ENCODE measurements at regions not wholly inside any gene's neighbourhood (a gene's known extent, or its start where the extent isn't known, plus 50 kb on each side); places are given as distances from the start of the nearest gene placed in this dataset.
"Not testable (repeated sequence)": the region's sequence is repeated elsewhere in the genome, so short reads cannot be mapped to it uniquely, and the experiment has no call there.

DNA sequence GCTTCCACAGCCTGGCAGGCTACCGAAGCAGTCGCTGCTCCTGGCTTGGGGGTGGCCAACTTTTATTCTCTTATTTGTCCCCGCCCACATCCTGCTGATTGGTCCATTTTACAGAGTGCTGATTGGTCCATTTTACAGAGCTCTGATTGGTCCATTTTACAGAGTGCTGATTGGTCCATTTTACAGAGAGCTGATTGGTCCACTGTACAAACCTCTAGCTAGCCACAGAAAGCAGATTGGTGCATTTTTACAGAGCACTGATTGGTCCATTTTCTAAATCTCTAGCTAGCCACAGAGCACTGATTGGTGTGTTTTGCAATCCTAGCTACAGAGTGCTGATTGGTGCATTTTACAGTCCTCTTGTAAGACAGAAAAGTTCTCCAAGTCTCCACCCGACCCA, 187.9 kb upstream of the TOM1L1 start:
- DNase-seq (ENCODE audit: low spot score): not testable (repeated sequence)

DNA sequence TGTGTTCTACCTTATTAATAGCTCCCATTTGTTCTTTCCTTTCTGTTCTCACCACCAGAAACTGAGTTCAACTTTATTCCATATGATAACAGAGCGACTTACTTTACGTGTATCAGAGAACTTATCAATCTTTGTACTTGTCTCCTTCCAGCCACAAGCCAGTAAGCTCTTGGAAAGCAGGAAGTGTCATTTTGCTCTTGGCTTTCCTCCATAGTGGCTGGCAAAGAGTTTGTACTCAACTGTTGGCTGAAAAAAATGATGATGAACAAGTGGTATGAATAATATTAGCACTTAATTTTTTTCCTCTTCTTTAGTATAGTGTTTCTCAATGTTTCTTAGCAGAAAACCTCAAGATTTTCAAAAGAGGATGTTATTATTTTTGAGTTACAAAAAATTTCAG, 182.4 kb upstream of the TOM1L1 start:
- DNase-seq (ENCODE audit: low spot score): no peak

DNA sequence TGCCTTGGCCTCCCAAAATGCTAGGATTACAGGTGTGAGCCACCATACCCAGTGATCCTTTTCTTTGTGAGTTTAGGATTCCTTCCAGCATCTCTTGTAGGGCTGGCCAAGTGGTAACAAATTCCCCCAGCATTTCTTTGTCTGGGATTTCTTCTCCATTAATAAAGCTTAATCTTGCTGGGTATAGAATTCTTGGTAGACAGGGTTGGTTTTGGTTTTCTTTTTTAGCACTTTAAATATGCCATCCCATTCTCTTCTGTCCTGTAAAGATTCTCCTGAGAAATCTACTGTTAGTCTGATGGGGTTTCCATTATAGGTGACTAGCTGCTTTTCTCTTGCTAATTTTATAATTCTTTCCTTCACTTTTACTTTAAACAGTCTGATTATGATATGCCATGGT, 173.0 kb upstream of the TOM1L1 start:
- DNase-seq (ENCODE audit: low spot score): no peak

DNA sequence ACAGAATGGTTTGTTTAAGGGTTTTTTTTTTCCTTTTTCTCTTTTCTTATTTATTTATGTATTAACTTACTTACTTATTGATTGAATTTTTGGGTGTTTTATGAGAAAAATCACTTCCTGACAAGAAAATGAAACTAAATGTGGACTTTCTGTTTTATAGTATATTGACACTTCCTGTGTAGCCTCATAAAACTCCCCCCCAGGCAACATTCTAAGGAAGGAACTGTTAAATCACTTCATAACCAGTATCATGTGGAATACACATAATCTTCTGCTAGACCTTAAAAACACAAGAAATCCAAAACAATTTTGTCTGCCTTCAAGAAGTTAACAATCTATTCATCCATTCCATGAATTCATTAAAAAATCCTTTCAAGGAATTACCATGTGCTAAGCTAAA, 164.1 kb upstream of the TOM1L1 start:
- no peak for DNase-seq (ENCODE audit: low spot score)

DNA sequence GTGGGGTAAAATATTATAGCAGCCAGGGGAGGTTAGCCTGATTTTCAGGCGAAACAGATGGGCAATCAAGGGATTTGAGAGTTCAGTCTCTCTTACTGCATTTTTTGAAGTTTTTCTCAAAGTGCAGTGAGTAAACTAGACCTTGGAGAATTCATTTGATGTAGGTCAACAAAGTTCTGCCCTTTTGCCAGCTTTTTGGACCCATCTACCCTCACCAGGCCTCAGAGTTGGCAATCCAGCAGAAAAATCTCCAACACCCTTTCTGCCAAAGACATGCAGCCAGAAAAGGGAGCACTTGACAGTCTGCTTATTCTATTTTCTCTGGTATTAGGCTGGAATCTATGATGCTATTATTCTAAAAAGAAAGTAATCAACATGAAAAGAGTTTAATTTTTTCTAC, 162.2 kb upstream of the TOM1L1 start:
- DNase-seq (ENCODE audit: low spot score): no peak

DNA sequence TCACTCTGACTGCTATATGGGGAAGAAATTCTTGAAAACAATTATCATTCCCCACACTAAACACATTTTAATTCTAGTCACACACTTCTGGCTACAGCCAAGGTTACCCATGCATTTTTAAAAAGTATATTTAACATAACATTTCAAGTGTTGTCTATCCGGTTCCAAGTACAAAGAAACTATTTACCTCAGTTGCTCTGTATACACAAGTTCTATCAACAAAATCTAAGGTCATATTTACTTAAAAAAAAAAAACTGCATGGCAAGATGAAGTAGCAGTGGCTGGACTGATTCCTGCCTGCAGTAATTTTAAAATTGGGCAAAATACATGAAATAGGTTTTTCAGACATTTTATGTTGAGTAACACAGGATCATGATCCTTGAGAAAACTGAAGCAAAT, 155.9 kb upstream of the TOM1L1 start:
- DNase-seq (ENCODE audit: low spot score): no peak

DNA sequence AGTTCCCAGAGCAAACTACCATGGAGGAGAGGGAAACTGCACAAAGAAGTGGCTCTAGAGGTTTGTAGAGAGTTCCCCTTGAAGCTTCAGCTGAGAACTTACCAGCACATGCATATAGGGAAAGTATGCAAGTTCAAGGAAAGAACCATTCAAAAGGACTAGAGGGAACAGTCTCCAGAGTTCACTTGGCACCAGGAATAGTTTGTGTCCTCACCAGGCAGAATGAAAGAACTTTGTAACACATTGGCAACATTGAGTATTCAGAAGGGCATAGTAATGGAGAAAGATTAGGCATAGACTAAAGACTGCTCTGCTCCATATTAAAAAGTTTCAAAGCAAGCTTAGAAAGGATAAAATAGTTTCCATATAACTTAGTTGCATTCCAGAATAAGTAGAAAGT, 155.4 kb upstream of the TOM1L1 start:
- no peak for DNase-seq (ENCODE audit: low spot score)

DNA sequence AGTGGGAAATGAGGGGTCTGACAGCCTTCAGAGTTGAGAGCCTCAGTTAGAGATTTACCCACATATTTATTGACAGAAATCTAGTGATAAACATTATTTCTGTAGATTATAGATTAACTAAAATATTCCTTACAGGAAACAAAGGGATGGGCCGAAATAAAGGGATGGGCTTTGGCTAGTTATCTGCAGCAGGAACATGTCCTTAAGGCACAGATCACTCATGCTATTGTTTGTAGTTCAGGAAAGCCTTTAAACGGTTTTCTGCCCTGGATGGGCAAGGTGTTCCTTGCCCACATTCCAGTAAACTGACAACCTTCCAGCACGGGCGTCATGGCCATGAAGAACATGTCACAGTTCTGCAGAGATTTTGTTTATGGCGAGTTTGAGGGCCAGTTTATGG, 154.8 kb upstream of the TOM1L1 start:
- DNase-seq (ENCODE audit: low spot score): no peak

DNA sequence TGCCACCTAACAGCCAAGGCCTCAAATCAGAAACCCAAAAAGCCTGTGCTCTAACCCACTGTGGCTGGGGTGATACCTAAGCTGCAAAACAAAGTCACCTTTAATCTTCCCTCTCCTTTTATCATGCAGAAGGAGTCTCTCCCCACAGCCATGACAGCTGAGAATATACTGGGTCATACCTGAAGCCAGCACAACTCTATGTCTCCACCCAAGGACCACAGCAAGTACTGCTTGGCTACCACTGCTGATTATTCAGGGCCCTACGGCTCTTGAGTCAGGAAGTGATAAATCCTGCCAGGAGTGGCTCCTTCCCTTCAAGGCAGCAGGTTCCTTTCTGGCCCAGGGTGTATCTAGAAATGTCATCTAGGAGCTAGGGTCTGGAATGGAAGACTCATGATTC, 151.5 kb upstream of the TOM1L1 start:
- DNase-seq (ENCODE audit: low spot score): peak; percentile 50

DNA sequence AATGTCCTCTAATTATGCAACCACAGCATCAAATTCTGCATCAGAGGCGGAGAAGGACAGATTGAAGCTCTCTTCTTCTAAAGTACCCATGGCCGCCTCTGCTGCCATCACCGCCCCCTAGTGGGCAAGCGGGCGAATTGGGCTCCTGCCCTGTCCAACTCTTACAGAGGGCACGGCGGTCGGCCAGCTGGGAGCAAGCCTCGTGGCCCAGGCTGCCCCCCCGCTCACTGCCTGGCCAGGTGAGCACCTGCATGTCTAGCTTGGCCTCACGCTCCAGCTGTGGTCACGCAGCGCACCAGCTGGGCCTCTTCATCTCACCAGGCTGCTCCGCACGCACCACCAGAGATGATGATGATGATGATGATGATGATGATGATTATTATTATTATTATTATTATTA, 146.1 kb upstream of the TOM1L1 start:
- peak; percentile 12 for DNase-seq (ENCODE audit: low spot score)

DNA sequence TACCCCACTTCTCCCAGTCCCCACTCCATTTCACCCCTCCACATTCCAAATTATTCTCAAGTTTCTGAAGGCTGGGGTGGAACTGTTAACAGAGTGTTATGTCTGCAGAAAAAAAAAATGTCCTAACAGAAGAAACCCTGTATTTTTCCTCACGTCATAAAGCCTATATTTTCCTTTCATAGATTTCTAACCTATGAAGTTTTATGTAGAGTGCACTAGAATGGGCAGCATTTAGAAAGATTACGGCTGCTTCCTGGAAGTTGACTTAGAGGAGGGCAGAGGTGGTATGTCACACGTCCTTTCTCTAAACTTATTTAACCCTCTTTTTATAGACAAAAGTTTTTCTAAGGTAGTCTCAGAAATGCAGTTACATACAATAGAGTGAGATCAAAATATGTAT, 139.8 kb upstream of the TOM1L1 start:
- DNase-seq (ENCODE audit: low spot score): no peak

DNA sequence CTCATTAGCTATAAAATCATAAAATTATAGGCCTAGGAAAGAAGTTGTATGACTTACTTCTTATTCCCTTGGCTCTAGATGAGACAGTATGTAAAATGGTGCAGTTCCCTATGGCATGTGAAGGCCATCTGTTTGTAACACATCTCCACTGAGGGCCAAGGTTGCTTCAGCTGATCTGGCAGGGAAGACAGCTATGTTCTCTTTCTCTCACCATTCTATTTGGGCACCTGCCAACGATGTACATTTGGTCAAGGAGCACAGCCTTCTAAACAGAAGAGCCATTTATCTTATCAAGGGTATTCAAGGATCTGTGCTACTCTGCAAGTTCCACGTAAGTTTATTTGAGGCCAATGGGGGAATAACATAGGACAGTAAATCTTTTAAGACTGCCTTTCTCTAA, 129.8 kb upstream of the TOM1L1 start:
- no peak for DNase-seq (ENCODE audit: low spot score)

DNA sequence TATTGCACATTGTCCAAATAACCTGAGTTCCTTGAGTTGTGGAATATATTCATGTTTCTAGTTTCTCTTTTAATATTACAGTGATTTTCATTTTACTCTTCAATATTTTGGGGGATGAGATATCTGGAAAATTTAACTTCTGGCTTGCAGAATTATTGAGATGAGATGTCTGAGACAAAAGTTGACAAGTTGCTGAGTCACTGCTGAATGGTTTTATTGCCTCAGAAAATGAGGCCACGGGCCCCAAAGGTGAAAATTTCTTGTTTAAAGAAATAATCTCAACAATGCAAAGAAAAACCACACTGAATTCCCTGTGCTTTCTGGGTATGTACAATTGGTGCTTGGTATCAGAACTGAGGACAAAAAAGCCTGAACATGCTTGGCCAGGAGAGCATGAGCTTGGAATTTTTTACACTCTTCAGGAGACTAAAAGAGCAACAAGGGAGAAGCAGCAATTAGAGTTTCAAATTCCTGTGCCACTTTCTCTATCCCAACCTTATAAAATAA, 129.2 kb upstream of the TOM1L1 start:
- no peak for DNase-seq (ENCODE audit: low spot score)

DNA sequence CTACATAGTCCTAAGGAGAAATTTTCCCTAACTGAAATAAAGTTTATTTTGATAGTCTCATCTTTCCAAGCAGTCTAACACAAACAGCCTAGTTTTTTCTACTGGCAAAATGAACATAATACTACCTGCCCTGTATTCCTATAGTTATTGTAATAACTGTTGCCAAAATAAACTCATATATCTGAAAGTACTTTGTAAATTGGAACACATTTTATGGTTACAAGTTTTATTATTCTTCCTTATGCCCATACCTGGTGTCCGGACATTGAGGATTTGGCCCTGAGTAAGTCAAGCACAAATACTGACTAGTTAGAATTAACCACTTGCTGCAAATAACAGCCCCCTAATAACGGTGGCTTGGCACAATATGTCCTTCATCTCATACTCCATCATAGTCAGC, 120.4 kb upstream of the TOM1L1 start:
- DNase-seq (ENCODE audit: low spot score): no peak

DNA sequence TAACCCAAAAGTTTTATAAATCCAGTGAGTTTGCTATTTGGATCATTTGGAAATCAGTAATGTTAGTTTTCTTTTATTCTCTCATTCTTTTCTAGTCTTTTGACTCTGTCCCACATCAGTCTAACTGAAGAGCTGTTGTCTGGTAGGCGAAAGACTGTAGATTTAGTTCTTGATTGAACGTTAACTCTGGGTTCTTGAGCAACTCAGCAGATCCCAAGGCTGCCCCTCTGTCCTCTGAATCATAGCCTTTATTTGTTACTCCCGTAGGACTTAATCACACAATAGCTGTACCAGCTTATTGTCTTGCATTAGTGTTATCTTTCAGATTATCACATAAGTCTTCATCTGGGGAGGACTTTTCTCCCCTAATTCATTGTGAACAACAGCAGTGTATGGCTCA, 119.3 kb upstream of the TOM1L1 start:
- no peak for DNase-seq (ENCODE audit: low spot score)

DNA sequence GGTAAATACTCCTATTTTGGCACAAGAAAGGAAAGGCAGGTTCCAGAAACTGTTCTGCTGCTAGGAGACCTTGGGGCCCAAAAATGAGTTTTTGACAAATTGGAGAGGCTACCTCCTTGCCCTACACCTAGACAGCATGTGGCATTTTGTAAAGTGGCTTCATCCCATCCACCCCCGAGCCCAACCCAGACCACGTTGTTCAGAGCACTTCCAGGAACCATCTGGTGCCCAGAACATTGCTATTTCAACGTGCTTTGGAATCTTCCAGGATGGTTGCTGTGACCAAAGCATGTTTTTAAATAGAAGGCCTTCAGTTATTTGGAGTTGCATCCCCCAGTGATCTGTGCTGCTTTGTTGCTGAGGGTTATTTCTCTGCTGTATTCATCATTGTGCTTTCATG, 116.3 kb upstream of the TOM1L1 start:
- DNase-seq (ENCODE audit: low spot score): no peak

DNA sequence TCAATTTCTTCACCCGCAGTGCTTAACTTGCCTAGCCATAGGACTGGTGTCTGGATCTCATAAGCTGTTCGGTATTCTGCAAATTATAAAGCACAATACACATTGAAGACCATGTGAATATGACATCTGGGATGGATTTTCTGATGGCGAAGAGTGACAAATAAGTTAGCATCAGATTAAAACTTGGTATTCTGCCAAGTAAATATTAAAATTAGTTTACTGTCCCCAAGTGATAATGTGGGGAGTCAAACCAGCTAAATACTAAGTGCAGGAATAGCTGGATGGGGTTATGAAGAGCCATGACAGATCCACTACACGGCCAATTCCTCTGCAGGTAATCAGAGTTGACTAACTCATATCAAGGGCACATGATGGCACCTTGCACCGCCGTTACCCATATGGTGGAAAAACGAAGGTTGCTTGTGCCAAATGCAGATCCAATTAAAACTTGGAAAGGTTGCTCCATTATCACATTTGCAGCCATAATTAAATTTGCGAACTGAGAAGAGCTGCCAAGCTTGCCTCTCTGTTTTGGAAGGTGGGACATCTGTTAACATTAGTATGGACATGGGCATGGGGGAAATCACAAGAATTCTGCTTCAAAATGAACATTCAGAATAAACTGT, 114.9 kb upstream of the TOM1L1 start:
- peak; percentile 44 for DNase-seq (ENCODE audit: low spot score)

DNA sequence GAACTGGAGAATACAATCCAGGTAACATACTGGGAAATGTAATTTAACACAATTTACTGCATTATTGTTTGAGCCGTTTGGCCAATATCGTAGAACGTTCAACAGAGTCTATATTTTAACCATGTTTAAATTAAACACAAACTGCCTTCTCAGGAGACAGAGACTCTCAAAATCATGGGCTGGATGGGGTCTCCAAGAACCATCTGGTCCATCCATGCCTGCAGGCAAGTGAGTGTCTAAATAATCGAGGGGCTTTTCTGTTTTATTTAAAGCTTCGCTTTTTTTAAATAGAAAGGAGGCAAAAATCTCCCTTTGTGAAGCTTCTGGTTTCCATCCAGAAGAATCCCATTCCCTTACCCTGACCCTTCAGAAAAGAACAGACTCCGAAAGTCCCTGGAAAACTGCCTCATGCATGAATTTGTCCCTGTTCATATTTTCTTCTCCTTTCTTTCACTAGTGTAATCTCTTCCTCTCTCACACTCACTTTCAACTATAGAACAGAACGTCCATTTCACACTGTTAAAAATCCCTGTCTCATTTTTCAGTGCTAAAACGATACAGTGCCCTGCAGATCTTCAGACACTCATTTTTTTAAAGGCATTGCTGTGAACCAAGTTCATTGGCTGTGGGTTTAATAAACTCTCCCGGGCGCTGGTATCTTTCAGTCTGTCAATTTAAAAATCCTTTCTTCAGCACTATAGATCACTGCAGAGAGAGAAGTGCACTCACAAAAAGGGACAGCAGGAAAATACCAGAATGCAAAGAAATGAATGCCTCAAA, 111.4 kb upstream of the TOM1L1 start:
- DNase-seq (ENCODE audit: low spot score): peak; percentile 47

DNA sequence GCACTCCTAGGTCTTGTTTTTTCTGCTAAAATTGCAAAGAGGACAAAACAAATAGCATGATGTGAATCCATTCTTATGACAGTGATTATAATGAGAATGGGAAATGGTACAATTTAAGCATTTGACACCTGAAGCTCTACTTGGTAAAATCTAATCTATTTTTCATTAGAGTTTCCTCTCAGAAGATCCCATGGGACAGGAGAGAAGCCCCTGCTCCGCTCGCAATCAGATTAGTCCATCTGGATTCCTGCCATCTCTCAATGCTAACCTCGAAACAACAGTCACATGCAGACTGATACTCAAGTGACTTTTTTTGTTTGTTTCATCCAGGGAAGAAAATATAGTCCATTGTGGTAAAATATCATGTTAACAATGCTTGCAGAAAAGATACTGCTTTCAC, 107.4 kb upstream of the TOM1L1 start:
- DNase-seq (ENCODE audit: low spot score): peak; percentile 68

DNA sequence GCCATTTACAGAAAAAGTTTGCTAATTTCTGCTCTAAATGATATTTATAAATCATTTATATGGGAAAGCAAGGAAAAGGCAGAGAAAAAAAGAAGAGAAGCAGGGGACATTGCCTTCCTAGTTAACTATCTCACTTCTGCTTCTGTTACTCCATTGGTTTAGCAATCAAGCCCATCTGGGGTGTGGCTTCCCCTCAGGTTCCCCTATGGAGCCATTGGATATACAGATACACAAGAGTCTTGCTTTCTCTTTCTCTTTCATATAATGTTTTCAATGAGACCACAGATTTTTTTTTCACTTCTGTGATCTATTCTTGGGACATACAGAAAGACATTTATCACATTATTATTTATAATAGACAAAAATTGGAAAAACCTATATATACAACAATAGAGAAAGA, 105.6 kb upstream of the TOM1L1 start:
- no peak for DNase-seq (ENCODE audit: low spot score)

DNA sequence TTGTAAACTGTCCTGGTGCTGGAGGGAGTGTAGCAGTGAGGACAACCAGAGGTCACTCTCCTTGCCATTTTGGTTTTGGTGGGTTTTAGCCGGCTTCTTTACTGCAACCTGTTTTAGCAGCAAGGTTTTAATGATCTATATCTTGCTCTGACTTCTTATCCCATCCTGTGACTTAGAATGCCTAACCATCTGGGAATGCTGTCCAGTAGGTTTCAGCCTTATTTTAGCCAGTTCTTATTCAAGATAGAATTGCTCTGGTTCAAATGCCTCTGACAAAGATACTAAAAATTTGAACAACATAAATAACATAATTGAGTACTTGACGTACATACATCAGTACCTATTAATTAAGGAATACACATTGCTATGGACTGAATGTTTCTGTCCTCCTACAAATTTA, 93.3 kb upstream of the TOM1L1 start:
- DNase-seq (ENCODE audit: low spot score): no peak

DNA sequence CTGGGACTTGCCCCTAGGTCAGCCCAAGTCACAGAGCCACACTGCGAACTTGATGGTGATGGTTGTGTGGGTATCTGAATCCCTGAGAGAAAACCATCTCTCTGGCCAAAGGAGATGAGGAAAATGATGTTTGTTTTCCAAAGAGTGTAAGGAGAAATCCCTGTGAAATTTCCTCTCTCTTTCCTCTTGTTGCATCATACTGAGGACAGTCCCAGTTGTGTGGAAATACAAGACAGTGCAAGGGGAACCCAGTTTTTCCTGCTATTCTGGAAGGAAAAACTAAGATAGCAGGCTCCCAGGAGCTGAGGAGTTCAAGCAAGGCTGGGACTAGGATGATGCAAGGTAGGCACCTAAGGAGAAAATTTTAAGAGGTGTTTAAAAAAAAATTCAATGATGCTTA, 86.8 kb upstream of the TOM1L1 start:
- no peak for DNase-seq (ENCODE audit: low spot score)

DNA sequence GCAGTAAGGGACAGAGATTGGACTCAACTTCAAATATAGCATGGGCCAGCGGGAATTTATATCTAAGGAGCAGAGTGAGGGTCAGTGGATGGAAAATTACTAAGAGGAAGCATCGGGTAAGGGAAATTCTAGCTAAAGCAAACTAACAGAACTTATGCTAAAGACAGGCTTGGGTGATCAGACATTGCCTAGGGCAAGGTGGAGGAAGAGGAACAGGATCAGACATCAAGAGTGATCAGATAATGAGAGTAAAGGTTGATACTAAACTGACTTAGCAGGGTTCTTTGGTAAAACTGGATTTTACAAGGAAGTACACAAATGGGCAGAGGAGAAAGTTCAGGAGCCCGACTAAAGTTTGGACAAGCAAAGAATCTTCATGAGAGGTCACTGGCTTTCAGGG, 86.3 kb upstream of the TOM1L1 start:
- no peak for DNase-seq (ENCODE audit: low spot score)

DNA sequence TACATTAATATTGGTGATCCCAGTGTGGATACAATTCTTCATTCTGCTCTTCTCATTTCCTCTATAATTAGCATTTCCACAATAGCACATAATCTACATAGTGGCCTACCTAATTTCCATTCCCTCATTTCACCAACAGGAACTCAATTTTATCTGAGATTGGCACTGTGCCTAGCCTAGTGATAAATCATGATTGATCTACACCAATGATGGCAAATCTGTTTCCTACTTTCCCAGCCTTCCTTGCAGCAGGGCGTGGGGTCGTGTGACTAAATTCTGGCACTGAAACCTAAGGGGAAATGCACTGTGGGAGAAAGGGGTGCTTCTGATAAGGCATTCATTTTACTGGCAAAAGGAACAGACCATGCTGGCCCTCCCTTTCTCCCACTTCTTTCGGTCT, 66.6 kb upstream of the TOM1L1 start:
- no peak for DNase-seq (ENCODE audit: low spot score)
